GM13976 (cell line): ENCODE measurements at regions not wholly inside any gene's neighbourhood (a gene's known extent, or its start where the extent isn't known, plus 50 kb on each side); places are given as distances from the start of the nearest gene placed in this dataset.

Experiments used
- DNase-seq: peaks from one replicate; pipeline ENCODE4 v3.0.0; 2012; ENCODE audit warnings: low spot score
- in situ Hi-C: fragments of 300-500 bp; cut with MboI; formaldehyde crosslinking; loops from one replicate; pipeline ENCODE4 v1.12.0; 2022; ENCODE audit warnings: low sequenced_read_pairs, mixed read lengths, inconsistent platforms; ENCODE audit not compliant: unreplicated experiment
- TF ChIP-seq, protein P1 (sequence below): IDR thresholded peaks from 2 replicates; pipeline ENCODE4 v1.5.1; 2012; ENCODE audit warnings: borderline replicate concordance, mild to moderate bottlenecking; ENCODE audit not compliant: insufficient read depth; ENCODE audit errors: extremely low read depth, missing control alignments, control extremely low read depth

DNA sequence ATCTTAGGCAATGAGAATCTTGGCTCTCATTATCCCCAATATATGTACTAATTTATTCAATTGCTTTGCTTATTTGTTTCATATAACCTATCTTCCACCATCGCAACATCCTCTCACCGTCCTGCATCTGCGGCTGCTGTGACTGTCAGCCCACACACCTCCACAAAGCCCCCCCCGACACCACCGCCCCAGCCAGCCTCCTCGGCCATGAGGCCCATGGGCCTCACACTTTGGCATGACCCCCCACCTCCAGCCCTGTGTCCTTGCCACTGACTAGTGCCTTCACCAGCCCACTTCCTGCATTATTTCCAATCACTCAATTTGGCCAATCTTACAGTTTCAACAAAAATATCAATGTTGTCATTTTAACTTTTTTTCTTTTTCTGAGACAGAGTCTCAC is 60.7 kb upstream of the TOX2 start:
- in situ Hi-C loops = no loop called here
- TF ChIP-seq, protein P1, sequence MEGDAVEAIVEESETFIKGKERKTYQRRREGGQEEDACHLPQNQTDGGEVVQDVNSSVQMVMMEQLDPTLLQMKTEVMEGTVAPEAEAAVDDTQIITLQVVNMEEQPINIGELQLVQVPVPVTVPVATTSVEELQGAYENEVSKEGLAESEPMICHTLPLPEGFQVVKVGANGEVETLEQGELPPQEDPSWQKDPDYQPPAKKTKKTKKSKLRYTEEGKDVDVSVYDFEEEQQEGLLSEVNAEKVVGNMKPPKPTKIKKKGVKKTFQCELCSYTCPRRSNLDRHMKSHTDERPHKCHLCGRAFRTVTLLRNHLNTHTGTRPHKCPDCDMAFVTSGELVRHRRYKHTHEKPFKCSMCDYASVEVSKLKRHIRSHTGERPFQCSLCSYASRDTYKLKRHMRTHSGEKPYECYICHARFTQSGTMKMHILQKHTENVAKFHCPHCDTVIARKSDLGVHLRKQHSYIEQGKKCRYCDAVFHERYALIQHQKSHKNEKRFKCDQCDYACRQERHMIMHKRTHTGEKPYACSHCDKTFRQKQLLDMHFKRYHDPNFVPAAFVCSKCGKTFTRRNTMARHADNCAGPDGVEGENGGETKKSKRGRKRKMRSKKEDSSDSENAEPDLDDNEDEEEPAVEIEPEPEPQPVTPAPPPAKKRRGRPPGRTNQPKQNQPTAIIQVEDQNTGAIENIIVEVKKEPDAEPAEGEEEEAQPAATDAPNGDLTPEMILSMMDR = no peak
- DNase-seq = no peak

DNA sequence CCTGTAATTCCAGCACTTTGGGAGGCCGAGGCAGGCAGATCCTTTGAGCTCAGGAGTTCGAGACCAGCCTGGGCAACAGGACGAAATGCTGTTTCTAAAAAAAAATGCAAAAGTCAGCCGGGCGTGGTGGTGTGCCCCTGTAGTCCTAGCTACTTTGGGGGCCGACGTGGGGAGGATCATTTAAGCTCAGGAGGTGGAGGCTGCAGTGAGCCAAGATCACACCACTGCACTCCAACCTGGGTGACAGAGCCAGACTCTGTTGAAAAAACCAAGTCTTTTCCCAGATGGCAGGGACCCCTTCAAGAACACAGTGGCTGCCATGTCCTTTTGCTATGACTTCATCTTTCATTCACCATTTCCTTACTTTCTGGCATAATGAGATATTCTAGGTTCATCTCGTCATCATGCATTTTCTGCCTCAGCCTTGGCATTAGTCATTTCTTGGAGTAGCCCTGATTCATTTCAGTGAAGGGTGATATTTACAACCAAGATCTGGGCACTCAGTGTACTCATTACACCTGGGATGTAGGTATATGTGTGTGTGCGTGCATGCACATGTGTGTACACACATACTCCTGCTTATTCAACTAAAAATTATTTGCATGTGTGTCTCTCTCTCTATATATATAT is 61.4 kb upstream of the TOX2 start:
- TF ChIP-seq, protein P1 = no peak
- in situ Hi-C loops = no loop called here
- DNase-seq = no peak

DNA sequence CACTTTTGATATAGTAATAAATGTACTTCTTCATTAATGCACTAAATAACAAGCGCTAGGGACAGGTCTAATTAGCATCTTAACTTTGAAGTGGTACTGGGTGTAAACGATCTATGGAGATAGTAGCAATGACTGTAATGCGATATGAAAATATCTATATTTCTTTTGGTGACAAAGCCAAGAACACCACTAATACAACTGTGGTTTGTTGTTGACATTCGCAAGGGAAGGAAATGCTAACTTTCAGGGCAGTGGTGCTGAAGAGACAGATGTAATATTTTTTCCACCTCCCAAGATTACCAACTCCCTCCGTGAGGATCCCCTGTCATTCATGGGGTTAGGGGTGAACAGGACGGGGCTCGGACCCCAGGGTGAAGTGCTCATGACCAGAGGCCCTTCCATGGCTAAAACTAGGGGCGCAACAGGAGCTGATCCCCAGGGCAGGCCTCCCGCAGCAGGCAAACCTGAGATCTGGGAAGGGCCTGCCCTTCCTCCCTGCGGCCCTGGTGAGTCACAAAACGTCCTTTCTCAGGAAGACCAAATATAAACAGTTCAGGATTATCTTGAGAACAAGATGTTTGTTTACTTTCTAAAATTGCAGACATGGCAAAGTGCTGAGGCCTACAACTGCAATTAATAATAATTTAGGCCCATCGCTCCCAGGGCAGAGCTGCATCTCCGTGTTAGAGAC is 65.0 kb upstream of the TOX2 start:
- no peak for DNase-seq
- TF ChIP-seq, protein P1 = no peak
- in situ Hi-C loops = no loop called here

DNA sequence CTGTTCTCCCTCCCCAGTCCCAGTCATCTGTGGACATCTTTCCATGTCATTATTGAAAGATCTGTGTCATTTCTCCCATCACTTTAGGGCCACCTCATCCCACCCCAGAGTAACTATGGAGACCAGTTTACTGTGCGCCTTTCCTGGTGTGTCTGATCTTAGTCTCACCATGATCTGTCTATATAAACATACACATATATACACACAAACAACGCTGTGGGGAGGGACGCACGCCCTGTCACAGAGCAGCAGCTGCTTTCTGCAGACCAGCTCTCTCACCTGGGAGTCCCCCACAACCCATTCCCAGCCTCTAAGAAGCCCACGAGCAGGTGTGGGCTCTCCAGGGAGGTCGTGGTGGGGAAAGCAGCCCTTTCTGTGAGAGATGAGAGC is 68.1 kb upstream of the TOX2 start:
- DNase-seq = no peak
- in situ Hi-C loops = no loop called here
- TF ChIP-seq, protein P1 = no peak

DNA sequence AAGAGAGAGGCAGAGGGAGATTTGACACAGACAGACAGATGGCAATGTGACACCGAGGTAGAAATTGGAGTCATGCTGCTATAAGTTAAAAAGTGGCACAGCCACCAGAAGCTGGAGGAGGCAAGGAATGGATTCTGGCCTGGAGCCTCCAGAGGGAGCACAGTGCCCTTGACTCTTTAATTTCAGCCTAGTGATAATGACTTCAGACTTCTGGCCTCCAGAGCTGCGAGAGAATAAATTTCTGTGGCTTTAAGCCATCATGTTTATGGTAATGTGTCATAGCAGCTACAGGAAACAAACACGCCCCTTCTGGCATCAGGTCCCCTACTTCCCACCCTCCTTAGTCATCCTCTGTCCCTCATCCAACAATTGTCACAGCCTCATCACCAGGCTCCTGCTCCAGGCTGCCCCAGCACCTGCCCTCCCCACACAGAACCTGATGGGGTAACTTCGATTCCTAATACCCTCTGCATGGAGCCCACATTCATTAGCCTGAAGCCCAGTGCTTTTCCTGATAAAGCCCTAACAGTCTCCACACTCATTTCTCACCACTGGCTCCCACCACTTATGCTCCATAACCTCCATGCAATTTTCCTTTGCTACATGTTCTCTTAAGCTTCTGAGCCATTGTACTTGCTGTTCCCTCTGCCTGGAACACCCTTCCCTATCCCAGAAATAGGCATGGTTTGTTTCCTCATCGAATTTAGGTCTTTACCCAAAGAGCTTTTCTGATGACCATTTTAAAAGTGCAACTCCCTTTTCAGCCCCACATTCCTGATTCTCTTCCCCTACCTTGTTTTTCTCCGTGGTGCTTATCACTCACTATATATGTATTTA is 69.7 kb upstream of the TOX2 start:
- in situ Hi-C loops = no loop called here
- no peak for DNase-seq
- TF ChIP-seq, protein P1 = no peak

DNA sequence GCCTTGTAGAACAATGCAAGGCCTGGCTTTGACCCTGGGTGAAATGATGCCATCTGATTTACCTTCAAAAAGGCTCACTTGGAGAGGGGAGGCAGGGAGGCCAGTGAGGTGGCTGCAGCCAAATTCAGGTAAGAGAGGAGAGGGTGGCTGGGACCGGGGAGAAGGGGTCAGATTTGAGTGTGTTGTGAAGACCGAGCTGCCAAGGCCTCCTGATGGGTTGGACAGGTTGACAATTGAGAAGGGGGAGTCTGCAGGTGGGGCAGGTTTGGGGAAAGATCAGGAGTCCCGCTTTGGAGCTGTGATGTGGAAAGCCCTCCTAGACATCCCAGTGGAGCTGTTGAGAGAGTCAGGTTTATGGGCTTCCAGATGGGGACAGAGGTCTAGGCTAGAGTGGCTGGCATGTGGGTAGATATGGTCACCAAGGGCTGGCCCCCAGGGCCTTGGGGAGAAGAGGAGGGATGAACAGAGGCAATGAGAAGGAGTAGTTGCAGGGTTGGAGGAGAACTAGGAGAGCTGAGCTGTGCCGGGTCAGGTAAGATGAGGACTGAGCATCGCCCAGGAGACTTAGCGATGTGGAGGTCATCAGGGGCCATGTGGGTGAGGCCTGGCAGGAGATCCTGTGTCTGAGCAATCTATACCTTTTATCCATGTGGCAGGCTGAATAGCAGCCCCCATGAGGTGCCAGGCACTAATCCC is 70.5 kb upstream of the TOX2 start:
- TF ChIP-seq, protein P1 = no peak
- DNase-seq = no peak
- in situ Hi-C loops = no loop called here
